DOHH2 (cell line): ENCODE measurements at regions not wholly inside any gene's neighbourhood (a gene's known extent, or its start where the extent isn't known, plus 50 kb on each side); places are given as distances from the start of the nearest gene placed in this dataset.

Experiments used
- CTCF ChIP-seq: fragments of 200-600 bp; sonication (generic); IDR thresholded peaks from one replicate; pipeline ENCODE4 v1.5.1; 2014; ENCODE audit warnings: antibody characterized with exemption, mild to moderate bottlenecking, low read depth, low read length; ENCODE audit not compliant: poor library complexity, severe bottlenecking
- EZH2phosphoT487 ChIP-seq: fragments of 200-600 bp; sonication (generic); IDR thresholded peaks from 2 replicates; pipeline ENCODE4 v1.6.1; 2017; ENCODE audit warnings: borderline replicate concordance, mild to moderate bottlenecking, antibody characterized with exemption, low read length, moderate library complexity, mixed read lengths

- TF ChIP-seq CTCF, result no peak
- no peak for TF ChIP-seq EZH2phosphoT487
Observed at GRCh38 chr17:14552306-14552705, 251.4 kb downstream of the HS3ST3B1 start.
